Tibial nerve (tissue), 4 donors: ENCODE measurements at regions not wholly inside any gene's neighbourhood (a gene's known extent, or its start where the extent isn't known, plus 50 kb on each side); places are given as distances from the start of the nearest gene placed in this dataset.

ENCODE experiments used
- EP300 ChIP-seq, 2 donors: sonication (generic); formaldehyde crosslinking; IDR thresholded peaks; one replicate each; pipeline ENCODE4 v1.6.1; 2017; ENCODE audit warnings: antibody characterized with exemption in 2 of 2, mild to moderate bottlenecking in 1 of 2
- POLR2A ChIP-seq, 2 donors: fragments of 450-650 bp; IDR thresholded peaks; one replicate each; pipeline ENCODE4 v1.6.1; 2017; ENCODE audit warnings: antibody characterized with exemption in 2 of 2, mild to moderate bottlenecking in 2 of 2, moderate library complexity in 2 of 2
- TF ChIP-seq, protein P1 (sequence below), 5 experiments: fragments of 200-600 bp in 3 of 5; fragments of 450-650 bp in 2 of 5; sonication (generic) in 3 of 5; IDR thresholded peaks; one replicate each; pipeline ENCODE4 v1.5.1; 2016 to 2019; ENCODE audit warnings: antibody characterized with exemption in 5 of 5, mild to moderate bottlenecking in 3 of 5, moderate library complexity in 2 of 5

DNA sequence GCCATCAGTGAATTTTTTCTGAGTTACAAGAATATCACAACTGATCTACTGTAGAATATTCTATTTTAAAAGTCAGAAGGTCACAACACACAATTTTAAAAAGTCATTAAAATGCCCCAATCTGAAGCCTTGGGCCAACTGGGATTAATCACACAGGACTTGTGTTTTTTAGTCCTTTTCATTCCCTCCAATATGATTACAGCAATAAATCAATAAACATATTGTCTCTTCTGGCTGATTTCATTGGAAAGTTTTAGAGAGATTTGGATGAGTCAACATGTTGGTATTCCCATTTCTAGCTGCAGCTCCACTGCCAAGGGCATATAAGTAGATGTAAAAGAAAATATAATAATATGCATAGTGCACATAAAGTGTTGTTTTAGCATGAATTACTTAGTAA is 85.8 kb downstream of the NIBAN1 start:
- TF ChIP-seq, protein P1, sequence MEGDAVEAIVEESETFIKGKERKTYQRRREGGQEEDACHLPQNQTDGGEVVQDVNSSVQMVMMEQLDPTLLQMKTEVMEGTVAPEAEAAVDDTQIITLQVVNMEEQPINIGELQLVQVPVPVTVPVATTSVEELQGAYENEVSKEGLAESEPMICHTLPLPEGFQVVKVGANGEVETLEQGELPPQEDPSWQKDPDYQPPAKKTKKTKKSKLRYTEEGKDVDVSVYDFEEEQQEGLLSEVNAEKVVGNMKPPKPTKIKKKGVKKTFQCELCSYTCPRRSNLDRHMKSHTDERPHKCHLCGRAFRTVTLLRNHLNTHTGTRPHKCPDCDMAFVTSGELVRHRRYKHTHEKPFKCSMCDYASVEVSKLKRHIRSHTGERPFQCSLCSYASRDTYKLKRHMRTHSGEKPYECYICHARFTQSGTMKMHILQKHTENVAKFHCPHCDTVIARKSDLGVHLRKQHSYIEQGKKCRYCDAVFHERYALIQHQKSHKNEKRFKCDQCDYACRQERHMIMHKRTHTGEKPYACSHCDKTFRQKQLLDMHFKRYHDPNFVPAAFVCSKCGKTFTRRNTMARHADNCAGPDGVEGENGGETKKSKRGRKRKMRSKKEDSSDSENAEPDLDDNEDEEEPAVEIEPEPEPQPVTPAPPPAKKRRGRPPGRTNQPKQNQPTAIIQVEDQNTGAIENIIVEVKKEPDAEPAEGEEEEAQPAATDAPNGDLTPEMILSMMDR (IDR thresholded peaks at IDR 0.05) = no peak
- TF ChIP-seq POLR2A (IDR thresholded peaks at IDR 0.05) (no peak), EP300 (IDR thresholded peaks at IDR 0.05) (no peak)
